Neural crest cell (in vitro differentiated cells): ENCODE measurements at regions not wholly inside any gene's neighbourhood (a gene's known extent, or its start where the extent isn't known, plus 50 kb on each side); places are given as distances from the start of the nearest gene placed in this dataset.

Experiments
- DNase-seq: peaks from one replicate; pipeline ENCODE4 v3.0.0; 2021; ENCODE audit warnings: low read depth, mixed read lengths, low spot score
- H3K27ac Mint-ChIP-seq: one replicate; pipeline ENCODE4 v1.8.0; 2021; ENCODE audit warnings: mild to moderate bottlenecking, mixed read lengths; ENCODE audit not compliant: unreplicated experiment
- H3K27me3 Mint-ChIP-seq: 2 replicates; pipeline ENCODE4 v1.8.0; 2021; ENCODE audit warnings: low read depth, mild to moderate bottlenecking, mixed read lengths
- H3K36me3 Mint-ChIP-seq: 2 replicates; pipeline ENCODE4 v1.8.0; 2021; ENCODE audit warnings: low read depth, mild to moderate bottlenecking, mixed read lengths
- H3K4me1 Mint-ChIP-seq: 2 replicates; pipeline ENCODE4 v1.8.0; 2021; ENCODE audit warnings: mixed read lengths
- H3K4me3 Mint-ChIP-seq: one replicate; pipeline ENCODE4 v1.8.0; 2021; ENCODE audit warnings: mild to moderate bottlenecking, mixed read lengths
- H3K9me3 Mint-ChIP-seq: 2 replicates; pipeline ENCODE4 v1.8.0; 2021; ENCODE audit warnings: mixed read lengths
- TF ChIP-seq, protein P1 (sequence below): fragments of 200-600 bp; sonication (generic); conservative IDR thresholded peaks from 2 replicates; pipeline ENCODE4 v1.5.0; 2021; ENCODE audit warnings: antibody characterized with exemption, mild to moderate bottlenecking

DNA sequence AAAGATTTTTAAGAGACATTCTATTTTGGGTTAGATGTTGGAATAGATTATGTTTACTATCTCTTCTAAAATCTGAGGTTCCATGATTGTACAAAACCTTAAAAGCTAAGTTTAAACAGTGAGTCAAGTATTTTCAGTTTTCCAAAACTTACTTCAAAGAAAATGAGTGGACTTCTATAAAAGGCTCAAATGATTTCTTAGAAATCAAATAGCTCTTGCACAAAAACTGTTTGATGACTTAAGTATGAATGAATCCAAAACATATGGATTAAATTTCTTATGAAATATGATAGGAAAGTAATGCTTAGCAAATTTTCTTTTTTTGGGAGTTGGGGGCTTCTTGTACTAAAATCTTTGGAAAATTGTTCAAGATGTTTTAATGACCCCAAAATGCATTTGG lies 837.3 kb upstream of the SLC35B3 start:
- Mint-ChIP-seq H3K36me3 (no peaks in the 10 kb centered on the region), H3K4me3 (no peak overlapping the region), H3K27me3 (no peaks in the 10 kb centered on the region), H3K9me3 (peaks cover 13% of the 10 kb centered on the region), H3K27ac (no peak overlapping the region), H3K4me1 (no peaks in the 10 kb centered on the region)
- TF ChIP-seq, protein P1, sequence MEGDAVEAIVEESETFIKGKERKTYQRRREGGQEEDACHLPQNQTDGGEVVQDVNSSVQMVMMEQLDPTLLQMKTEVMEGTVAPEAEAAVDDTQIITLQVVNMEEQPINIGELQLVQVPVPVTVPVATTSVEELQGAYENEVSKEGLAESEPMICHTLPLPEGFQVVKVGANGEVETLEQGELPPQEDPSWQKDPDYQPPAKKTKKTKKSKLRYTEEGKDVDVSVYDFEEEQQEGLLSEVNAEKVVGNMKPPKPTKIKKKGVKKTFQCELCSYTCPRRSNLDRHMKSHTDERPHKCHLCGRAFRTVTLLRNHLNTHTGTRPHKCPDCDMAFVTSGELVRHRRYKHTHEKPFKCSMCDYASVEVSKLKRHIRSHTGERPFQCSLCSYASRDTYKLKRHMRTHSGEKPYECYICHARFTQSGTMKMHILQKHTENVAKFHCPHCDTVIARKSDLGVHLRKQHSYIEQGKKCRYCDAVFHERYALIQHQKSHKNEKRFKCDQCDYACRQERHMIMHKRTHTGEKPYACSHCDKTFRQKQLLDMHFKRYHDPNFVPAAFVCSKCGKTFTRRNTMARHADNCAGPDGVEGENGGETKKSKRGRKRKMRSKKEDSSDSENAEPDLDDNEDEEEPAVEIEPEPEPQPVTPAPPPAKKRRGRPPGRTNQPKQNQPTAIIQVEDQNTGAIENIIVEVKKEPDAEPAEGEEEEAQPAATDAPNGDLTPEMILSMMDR: no peak
- no peak for DNase-seq

DNA sequence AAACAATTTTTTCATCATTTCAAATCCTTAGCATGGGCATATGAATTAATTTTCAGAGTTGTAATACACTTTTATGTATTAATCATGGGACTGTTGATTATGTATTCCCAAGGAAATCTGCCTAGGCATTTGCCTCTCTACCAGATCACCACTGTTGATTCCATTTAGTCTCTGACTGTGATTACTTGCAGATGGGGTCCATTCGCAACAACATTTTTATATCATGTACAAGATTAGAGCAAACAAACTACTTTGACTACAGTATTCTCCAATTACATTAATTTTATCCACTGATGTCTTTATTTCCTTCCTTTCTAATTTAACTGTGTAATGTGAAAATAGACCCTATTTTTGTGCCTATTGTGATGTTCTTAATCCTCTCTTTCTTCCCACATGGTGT lies 831.4 kb upstream of the SLC35B3 start:
- H3K27me3 Mint-ChIP-seq: no peaks in the 10 kb centered on the region
- no peaks in the 10 kb centered on the region for H3K4me1 Mint-ChIP-seq
- H3K9me3 Mint-ChIP-seq: peaks cover 6% of the 10 kb centered on the region
- H3K27ac Mint-ChIP-seq: no peak overlapping the region
- peaks cover 8% of the 10 kb centered on the region for H3K36me3 Mint-ChIP-seq
- no peak for DNase-seq
- TF ChIP-seq, protein P1: no peak
- H3K4me3 Mint-ChIP-seq: no peak overlapping the region

DNA sequence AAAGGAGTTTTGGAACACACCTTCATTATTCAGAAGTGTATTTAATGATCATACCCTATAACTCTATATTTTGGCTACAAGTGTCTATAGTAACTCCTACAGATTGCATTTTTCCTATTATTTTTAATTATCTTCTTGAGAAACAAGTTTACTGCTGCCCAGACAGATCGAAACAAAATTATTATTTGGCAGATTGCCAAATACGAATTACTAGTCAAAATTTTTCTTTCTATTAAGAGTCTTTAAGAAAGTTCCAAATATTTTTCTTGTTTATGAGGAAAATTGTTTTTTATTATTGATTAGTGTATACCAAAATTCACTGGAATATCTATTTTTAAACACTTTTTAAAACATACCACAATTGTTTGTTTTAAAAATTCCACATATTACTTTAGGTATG lies 821.9 kb upstream of the SLC35B3 start:
- Mint-ChIP-seq H3K4me1 (no peaks in the 10 kb centered on the region), H3K27ac (no peak overlapping the region), H3K27me3 (peaks cover 5% of the 10 kb centered on the region), H3K36me3 (peaks cover 10% of the 10 kb centered on the region), H3K4me3 (no peak overlapping the region), H3K9me3 (peaks cover 5% of the 10 kb centered on the region)
- DNase-seq: no peak
- TF ChIP-seq, protein P1: no peak

DNA sequence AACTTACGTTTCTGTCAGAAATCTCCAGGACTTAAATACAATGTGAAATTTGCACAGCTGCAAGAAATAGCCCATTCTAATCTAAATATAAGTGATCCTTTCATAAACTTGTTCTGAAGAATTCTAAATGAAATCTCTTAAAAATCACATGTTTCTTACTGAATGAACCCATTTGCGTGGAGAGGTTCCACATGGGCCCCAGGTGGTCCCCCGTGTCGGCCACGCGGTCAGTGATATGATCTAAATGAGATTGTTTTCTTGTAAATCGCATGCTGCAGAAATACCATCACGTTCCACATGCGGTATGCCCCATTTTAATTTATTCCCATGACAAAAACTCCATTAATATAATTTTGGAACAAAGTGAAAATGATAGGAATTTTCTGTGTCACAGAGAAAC lies 818.9 kb upstream of the SLC35B3 start:
- Mint-ChIP-seq H3K27ac (no peak overlapping the region), H3K9me3 (no peaks in the 10 kb centered on the region), H3K36me3 (no peaks in the 10 kb centered on the region)

DNA sequence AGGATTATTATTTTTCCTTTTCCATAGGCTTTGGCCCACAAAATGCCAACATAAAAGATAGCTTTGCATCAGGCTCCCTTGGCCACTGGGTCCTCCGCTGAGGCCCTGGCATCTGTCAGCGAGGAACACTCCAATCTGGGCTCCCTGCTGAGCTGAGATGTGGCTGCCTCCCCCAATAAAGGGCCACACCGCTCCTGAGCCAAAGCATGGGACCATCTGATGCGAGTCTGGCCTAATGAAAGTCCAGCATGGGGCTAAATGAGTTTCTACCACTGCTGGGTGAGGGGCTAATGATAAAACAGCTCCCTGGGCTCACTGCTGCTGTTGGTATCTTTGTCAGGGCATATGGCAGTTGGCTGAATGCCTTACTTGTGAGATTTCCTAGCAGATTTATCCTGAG lies 817.5 kb upstream of the SLC35B3 start:
- Mint-ChIP-seq H3K27me3 (peaks cover 7% of the 10 kb centered on the region), H3K9me3 (no peaks in the 10 kb centered on the region), H3K4me3 (no peak overlapping the region), H3K36me3 (no peaks in the 10 kb centered on the region), H3K4me1 (peaks cover 4% of the 10 kb centered on the region), H3K27ac (no peak overlapping the region)
- TF ChIP-seq, protein P1: no peak
- DNase-seq: no peak

More for the DNA sequence above, 818.9 kb upstream of the SLC35B3 start:
- Mint-ChIP-seq H3K27me3 (peaks cover 7% of the 10 kb centered on the region), H3K4me1 (peaks cover 4% of the 10 kb centered on the region), H3K4me3 (no peak overlapping the region)
- no peak for DNase-seq
- TF ChIP-seq, protein P1: no peak

DNA sequence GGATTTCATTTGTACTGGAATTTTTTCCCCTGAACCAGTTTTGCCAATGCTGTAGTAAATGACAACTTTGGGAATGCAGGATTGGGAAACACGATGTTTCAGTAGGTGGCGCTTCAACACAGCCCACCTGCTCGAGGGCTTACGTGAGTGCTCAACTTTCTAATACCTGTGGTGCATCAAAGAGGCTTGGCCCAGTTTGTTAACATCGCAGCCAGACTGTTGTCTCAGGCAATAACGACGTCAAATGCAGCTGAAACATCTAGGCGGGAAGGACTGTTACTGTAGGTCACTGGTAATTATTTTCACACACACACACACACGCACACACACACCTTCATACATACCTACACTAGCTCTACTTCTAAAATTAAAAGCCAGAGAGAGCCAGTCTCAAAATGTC lies 815.5 kb upstream of the SLC35B3 start:
- TF ChIP-seq, protein P1: peak; percentile 73
- no peak overlapping the region for H3K4me3 Mint-ChIP-seq
- peaks cover 7% of the 10 kb centered on the region for H3K27me3 Mint-ChIP-seq
- no peaks in the 10 kb centered on the region for H3K9me3 Mint-ChIP-seq
- no peak overlapping the region for H3K27ac Mint-ChIP-seq
- no peak for DNase-seq
- peaks cover 4% of the 10 kb centered on the region for H3K4me1 Mint-ChIP-seq
- H3K36me3 Mint-ChIP-seq: no peaks in the 10 kb centered on the region
